Prostate gland (tissue), 1 donor: ENCODE measurements at regions not wholly inside any gene's neighbourhood (a gene's known extent, or its start where the extent isn't known, plus 50 kb on each side); places are given as distances from the start of the nearest gene placed in this dataset.

Experiments used
- POLR2A ChIP-seq: fragments of 450-650 bp; IDR thresholded peaks from one replicate; pipeline ENCODE4 v1.6.1; 2016; ENCODE audit warnings: antibody characterized with exemption, mild to moderate bottlenecking
- POLR2AphosphoS5 ChIP-seq: sonication (generic); formaldehyde crosslinking; IDR thresholded peaks from one replicate; pipeline ENCODE4 v1.6.1; 2017; ENCODE audit warnings: antibody characterized with exemption

DNA sequence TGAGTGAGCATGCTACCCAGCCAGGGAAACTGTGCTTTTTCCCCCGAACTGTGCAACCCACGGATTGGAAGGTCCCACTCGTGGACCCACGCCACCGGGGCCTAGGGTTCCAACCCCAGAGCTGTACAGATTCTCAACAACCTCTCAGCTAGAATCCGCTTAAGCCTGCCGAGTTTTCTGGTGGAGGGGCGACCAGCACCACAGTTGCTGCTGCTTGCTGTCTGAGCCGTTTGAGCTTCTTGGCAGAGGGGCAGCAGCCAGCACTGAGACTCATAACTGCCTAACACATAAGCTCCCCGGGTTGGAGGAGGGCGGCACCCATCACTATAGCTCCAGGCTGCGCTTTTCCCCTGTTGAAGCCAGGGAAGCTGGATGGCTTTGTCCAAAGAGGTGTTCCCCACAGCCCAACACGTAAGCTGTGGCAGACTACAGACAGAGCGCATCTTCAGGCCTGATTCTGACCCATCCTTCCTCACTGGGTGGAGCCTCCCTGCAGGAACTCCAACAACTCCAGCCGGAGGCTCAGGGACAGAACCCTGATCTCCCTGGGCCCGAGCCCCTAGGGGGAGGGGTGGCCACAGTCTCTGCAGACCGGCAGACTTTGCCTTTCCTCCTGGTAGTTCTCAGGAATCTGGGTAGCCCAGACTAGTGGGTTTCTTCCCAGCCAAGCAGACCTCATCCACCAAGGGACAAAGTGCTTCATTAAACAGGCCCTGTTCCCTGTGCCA lies 871.6 kb downstream of the SLITRK6 start:
- TF ChIP-seq POLR2A (no peak), POLR2AphosphoS5 (no peak)
